Ovary (tissue), 3 donors: ENCODE measurements at regions not wholly inside any gene's neighbourhood (a gene's known extent, or its start where the extent isn't known, plus 50 kb on each side); places are given as distances from the start of the nearest gene placed in this dataset.

Source experiments
- POLR2A ChIP-seq: fragments of 450-650 bp; IDR thresholded peaks from one replicate; pipeline ENCODE4 v1.6.1; 2017; ENCODE audit warnings: antibody characterized with exemption, mild to moderate bottlenecking, moderate library complexity
- TF ChIP-seq, protein P1 (sequence below), 3 donors: fragments of 450-650 bp in 2 of 3; fragments of 200-600 bp in 1 of 3; IDR thresholded peaks; one replicate each; pipeline versions ENCODE4 v1.5.1 to v1.8.0; 2016 to 2022; ENCODE audit warnings: antibody characterized with exemption in 3 of 3, mild to moderate bottlenecking in 1 of 3
- donor health status: DM: no; HTN: no; CAD: no.

DNA sequence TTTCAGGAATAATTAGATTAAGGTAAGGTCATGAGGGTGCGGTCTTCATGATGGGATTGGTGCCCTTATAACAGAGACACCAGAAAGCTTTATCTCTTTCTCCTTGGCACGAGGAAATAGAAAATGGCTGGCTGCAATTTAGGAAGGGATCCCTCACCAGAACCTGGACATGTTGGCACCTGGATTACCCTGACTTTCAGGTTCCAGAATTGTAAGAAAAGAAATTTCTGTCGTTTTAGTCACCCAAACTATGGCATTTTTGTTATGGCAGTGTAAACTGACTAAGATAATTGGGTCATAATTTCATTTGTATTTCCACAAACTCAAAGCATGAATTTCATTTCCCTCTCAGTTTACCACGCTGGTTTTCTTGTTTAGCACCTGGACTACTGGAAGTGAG is 473.6 kb downstream of the PTH2R start:
- TF ChIP-seq, protein P1, sequence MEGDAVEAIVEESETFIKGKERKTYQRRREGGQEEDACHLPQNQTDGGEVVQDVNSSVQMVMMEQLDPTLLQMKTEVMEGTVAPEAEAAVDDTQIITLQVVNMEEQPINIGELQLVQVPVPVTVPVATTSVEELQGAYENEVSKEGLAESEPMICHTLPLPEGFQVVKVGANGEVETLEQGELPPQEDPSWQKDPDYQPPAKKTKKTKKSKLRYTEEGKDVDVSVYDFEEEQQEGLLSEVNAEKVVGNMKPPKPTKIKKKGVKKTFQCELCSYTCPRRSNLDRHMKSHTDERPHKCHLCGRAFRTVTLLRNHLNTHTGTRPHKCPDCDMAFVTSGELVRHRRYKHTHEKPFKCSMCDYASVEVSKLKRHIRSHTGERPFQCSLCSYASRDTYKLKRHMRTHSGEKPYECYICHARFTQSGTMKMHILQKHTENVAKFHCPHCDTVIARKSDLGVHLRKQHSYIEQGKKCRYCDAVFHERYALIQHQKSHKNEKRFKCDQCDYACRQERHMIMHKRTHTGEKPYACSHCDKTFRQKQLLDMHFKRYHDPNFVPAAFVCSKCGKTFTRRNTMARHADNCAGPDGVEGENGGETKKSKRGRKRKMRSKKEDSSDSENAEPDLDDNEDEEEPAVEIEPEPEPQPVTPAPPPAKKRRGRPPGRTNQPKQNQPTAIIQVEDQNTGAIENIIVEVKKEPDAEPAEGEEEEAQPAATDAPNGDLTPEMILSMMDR (IDR thresholded peaks at IDR 0.05), result no peak
- no peak for TF ChIP-seq POLR2A
